Stimulated activated CD8-positive, alpha-beta memory T cell treated with anti-CD3 and anti-CD28 coated beads, Interleukin-2, amount 100 ng/mL, for 1 hour (primary cell): ENCODE measurements at regions not wholly inside any gene's neighbourhood (a gene's known extent, or its start where the extent isn't known, plus 50 kb on each side); places are given as distances from the start of the nearest gene placed in this dataset.

Experiments
- DNase-seq, 2 donors: peaks; one replicate each; pipeline ENCODE4 v3.0.0-alpha.2; 2020; ENCODE audit warnings: low read depth in 2 of 2

- DNase-seq, result no peak
Measured at GRCh38 chr15:88316586-88316985, 60.0 kb upstream of the NTRK3 start.

- no peak for DNase-seq
Measured at GRCh38 chr15:88315221-88315878, 58.8 kb upstream of the NTRK3 start.

GRCh38 chr15:88312941-88313579, 56.5 kb upstream of the NTRK3 start:
- DNase-seq, result no peak

GRCh38 chr15:88309363-88309762, 52.8 kb upstream of the NTRK3 start:
- DNase-seq, result no peak

- DNase-seq, result no peak
Measured at GRCh38 chr15:88307344-88307743, 50.8 kb upstream of the NTRK3 start.
